ENCODE measurements at regions not wholly inside any gene's neighbourhood (a gene's known extent, or its start where the extent isn't known, plus 50 kb on each side); places are given as distances from the start of the nearest gene placed in this dataset.

GRCh38 chr2:198479065-198479464 is 674.7 kb downstream of the PLCL1 start:
- no peak for DNase-seq

GRCh38 chr2:198478361-198478760 is 674.0 kb downstream of the PLCL1 start:
- DNase-seq: no peak

- DNase-seq: no peak
These were observed 671.6 kb downstream of the PLCL1 start for GRCh38 chr2:198476007-198476406.

GRCh38 chr2:198471291-198471690 is 666.9 kb downstream of the PLCL1 start:
- no peak for DNase-seq

- DNase-seq: no peak
These were observed 663.7 kb downstream of the PLCL1 start for GRCh38 chr2:198468136-198468535.

GRCh38 chr2:198465970-198466369 is 661.6 kb downstream of the PLCL1 start:
- no peak for DNase-seq

GRCh38 chr2:198456418-198456817 is 652.0 kb downstream of the PLCL1 start:
- no peak for DNase-seq

- no peak for DNase-seq
These were observed 649.5 kb downstream of the PLCL1 start for GRCh38 chr2:198453866-198454265.

- no peak for DNase-seq
These were observed 647.9 kb downstream of the PLCL1 start for GRCh38 chr2:198452327-198452726.

GRCh38 chr2:198448789-198449188 is 644.4 kb downstream of the PLCL1 start:
- no peak for DNase-seq

GRCh38 chr2:198444800-198445287 is 640.5 kb downstream of the PLCL1 start:
- no peak for DNase-seq

- no peak for DNase-seq
These were observed 637.5 kb downstream of the PLCL1 start for GRCh38 chr2:198441901-198442300.

- DNase-seq: no peak
These were observed 636.9 kb downstream of the PLCL1 start for GRCh38 chr2:198441246-198441645.

- no peak for DNase-seq
These were observed 636.4 kb downstream of the PLCL1 start for GRCh38 chr2:198440833-198441232.

GRCh38 chr2:198438331-198438730 is 633.9 kb downstream of the PLCL1 start:
- DNase-seq: no peak

GRCh38 chr2:198424112-198424511 is 619.7 kb downstream of the PLCL1 start:
- no peak for DNase-seq

- no peak for DNase-seq
These were observed 613.4 kb downstream of the PLCL1 start for GRCh38 chr2:198417836-198418235.

- DNase-seq: no peak
These were observed 610.6 kb downstream of the PLCL1 start for GRCh38 chr2:198414976-198415375.

- DNase-seq: no peak
These were observed 607.5 kb downstream of the PLCL1 start for GRCh38 chr2:198411936-198412335.

GRCh38 chr2:198408171-198408570 is 603.8 kb downstream of the PLCL1 start:
- no peak for DNase-seq

- no peak for DNase-seq
These were observed 600.9 kb downstream of the PLCL1 start for GRCh38 chr2:198405311-198405710.

GRCh38 chr2:198401644-198402043 is 597.3 kb downstream of the PLCL1 start:
- DNase-seq: no peak

- DNase-seq: no peak
These were observed 596.6 kb downstream of the PLCL1 start for GRCh38 chr2:198400999-198401398.

GRCh38 chr2:198394208-198394607 is 589.8 kb downstream of the PLCL1 start:
- no peak for DNase-seq

- DNase-seq: no peak
These were observed 586.3 kb downstream of the PLCL1 start for GRCh38 chr2:198390670-198391069.

- DNase-seq: no peak
These were observed 583.3 kb downstream of the PLCL1 start for GRCh38 chr2:198387677-198388076.
